Lower leg skin (tissue), 4 donors: ENCODE measurements at regions not wholly inside any gene's neighbourhood (a gene's known extent, or its start where the extent isn't known, plus 50 kb on each side); places are given as distances from the start of the nearest gene placed in this dataset.

Source experiments
- DNase-seq, 2 donors: peaks; one replicate each; pipeline ENCODE4 v3.0.0-alpha.2; 2019; ENCODE audit warnings: low spot score in 2 of 2
- H3K4me3 ChIP-seq: fragments of 200-600 bp; sonication (generic); 2 replicates; pipeline ENCODE4 v1.5.1; 2017; ENCODE audit warnings: mild to moderate bottlenecking, low read depth; ENCODE audit not compliant: poor library complexity, severe bottlenecking
- CTCF ChIP-seq, 3 donors: fragments of 450-650 bp; IDR thresholded peaks; one replicate each; pipeline ENCODE4 v1.5.1; 2016; ENCODE audit warnings: antibody characterized with exemption in 3 of 3, mild to moderate bottlenecking in 3 of 3, moderate library complexity in 2 of 3
- POLR2A ChIP-seq, 2 donors: fragments of 450-650 bp; IDR thresholded peaks; one replicate each; pipeline ENCODE4 v1.6.1; 2016 to 2017; ENCODE audit warnings: antibody characterized with exemption in 2 of 2, mild to moderate bottlenecking in 1 of 2, moderate library complexity in 1 of 2
- WGBS, 2 donors: methylation state at CpG; one replicate each; pipeline ENCODE4 v1.1.5; 2018; 5-methylcytosine and 5-hydroxymethylcytosine counted together
- intact Hi-C: fragments of 100-400 bp; cut with DNase I; formaldehyde crosslinking; loops from one replicate; pipeline ENCODE4 v1.15.0; 2023; ENCODE audit warnings: low total_unique reads

GRCh38 chr1:191206513-191207207, 729.0 kb upstream of the BRINP3 start:
- intact Hi-C loops, result no loop called here
- TF ChIP-seq CTCF (IDR thresholded peaks at IDR 0.05) (no peak), POLR2A (IDR thresholded peaks at IDR 0.05) (no peak)
- H3K4me3 ChIP-seq, result no peak overlapping the region
- WGBS, 2 donors, result 61 to 64% methylated on average over 2 of the region's 2 CpGs
- no peak for DNase-seq

DNA sequence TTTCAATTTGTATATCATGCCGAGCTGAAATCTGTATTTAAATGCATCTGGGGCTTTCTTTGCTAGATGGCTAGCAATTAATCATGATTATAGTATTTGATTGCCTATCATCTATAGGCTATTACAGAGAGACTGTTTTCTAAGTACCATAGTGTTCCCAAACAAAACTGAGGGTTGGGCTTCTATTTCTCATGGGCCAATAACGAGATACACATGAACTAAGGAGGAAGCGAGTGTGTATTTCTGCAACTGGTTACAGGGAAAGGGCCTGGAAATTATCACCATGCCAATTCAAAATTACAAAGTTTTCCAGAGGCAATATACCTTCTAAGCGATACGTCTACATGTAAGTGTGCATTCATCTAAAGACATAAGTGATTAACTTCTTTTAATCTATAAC, 744.5 kb upstream of the BRINP3 start:
- DNase-seq, result no peak
- 84 to 87% methylated on average over 5 of the region's 5 CpGs for WGBS, 2 donors
- TF ChIP-seq POLR2A (IDR thresholded peaks at IDR 0.05), result no peak
- no peak for TF ChIP-seq CTCF (IDR thresholded peaks at IDR 0.05)
- intact Hi-C loops, result no loop called here
- no peak overlapping the region for H3K4me3 ChIP-seq

DNA sequence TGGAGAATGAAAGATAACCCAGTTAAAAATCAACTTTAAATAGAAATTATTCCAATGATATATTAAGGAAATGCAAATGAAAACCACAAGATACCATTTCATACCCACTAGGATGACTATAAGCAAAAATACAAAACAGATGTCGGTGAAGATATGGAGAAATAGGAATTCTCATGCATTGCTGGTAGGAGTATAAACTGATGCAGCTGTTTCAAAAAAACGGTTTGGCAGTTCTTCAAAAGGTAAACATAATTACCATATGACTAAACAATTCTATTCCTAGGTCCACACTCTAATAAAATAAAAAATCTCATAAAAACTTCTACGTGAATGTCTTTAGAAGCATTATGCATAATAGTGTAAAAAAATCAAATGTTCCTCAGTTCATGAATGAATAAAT, 763.3 kb upstream of the BRINP3 start:
- DNase-seq, result no peak
- H3K4me3 ChIP-seq, result no peak overlapping the region
- TF ChIP-seq POLR2A (IDR thresholded peaks at IDR 0.05) (no peak), CTCF (IDR thresholded peaks at IDR 0.05) (no peak)
- WGBS, 2 donors, result 44 to 58% methylated on average over 3 of the region's 3 CpGs
- intact Hi-C loops, result no loop called here

DNA sequence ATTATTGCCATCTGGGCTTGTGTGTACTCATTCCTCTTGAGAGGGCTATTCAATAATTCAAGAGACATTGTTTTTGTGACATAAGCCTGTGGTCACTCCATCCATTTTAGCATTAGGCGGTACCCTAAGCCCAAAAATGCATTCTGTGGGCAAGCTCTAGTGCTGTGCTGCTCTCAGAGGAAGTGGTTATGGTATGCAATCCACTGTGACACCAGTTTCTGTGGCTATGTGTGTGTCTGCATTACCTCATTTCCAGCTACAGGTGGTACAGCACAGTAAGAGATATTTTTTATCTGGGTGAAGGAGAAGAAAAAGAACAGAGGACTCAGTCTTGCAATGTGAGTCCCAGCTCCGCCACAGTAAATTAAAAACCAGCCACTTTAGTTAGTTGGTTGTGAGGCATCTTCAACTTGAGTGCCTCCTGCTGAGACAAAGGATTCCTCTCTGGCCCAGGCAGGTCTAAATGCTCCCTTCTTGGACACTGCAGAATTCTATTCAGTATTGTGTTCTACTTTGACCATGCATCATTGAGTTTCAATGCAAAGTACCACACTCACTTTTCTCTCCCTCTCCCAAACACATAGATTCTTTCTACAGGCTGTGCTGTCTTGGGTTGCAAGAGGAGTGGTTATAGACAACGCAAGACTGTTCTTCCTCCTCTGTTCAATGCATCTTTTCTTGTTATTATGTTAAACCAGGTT, 777.8 kb upstream of the BRINP3 start:
- no peak for TF ChIP-seq POLR2A (IDR thresholded peaks at IDR 0.05)
- TF ChIP-seq CTCF (IDR thresholded peaks at IDR 0.05), result no peak
- intact Hi-C loops, result no loop called here
- no peak for DNase-seq
- H3K4me3 ChIP-seq, result no peak overlapping the region
- 78 to 88% methylated on average over 3 of the region's 3 CpGs for WGBS, 2 donors

- intact Hi-C loops, result no loop called here
- no peak overlapping the region for H3K4me3 ChIP-seq
- WGBS, 2 donors, result 78 to 87% methylated on average over 1 of the region's 1 CpG
- DNase-seq, result no peak
- TF ChIP-seq POLR2A (IDR thresholded peaks at IDR 0.05) (no peak), CTCF (IDR thresholded peaks at IDR 0.05) (no peak)
Measured at GRCh38 chr1:191256917-191257316, 779.3 kb upstream of the BRINP3 start.
